ENCODE measurements at regions not wholly inside any gene's neighbourhood (a gene's known extent, or its start where the extent isn't known, plus 50 kb on each side); places are given as distances from the start of the nearest gene placed in this dataset.

- no peak for TF ChIP-seq CSDC2 (CRISPR knock-in tag; IDR thresholded peaks at IDR 0.05)
- TF ChIP-seq CSRNP3 (CRISPR knock-in tag; IDR thresholded peaks at IDR 0.05): no peak
- no peak for TF ChIP-seq ZC3H10 (CRISPR knock-in tag; IDR thresholded peaks at IDR 0.05)
- TF ChIP-seq TSHZ2 (CRISPR knock-in tag; IDR thresholded peaks at IDR 0.05): no peak
- no peak for TF ChIP-seq ARNTL (CRISPR knock-in tag; IDR thresholded peaks at IDR 0.05; ENCODE audit: borderline replicate concordance, low read depth)
- TF ChIP-seq ISL1 (CRISPR knock-in tag; IDR thresholded peaks at IDR 0.05): no peak
- no peak for TF ChIP-seq ZNF8 (CRISPR knock-in tag; IDR thresholded peaks at IDR 0.05)
- TF ChIP-seq GLIS3 (CRISPR knock-in tag; IDR thresholded peaks at IDR 0.05): no peak
- no peak for ATAC-seq
These were observed 94.2 kb upstream of the COL5A1 start for GRCh38 chr9:134547161-134548100.

- TF ChIP-seq CSRNP3 (CRISPR knock-in tag; IDR thresholded peaks at IDR 0.05) (no peak), GLIS3 (CRISPR knock-in tag; IDR thresholded peaks at IDR 0.05) (no peak), BACH2 (CRISPR knock-in tag; IDR thresholded peaks at IDR 0.05; ENCODE audit: borderline replicate concordance) (no peak), TSHZ2 (CRISPR knock-in tag; IDR thresholded peaks at IDR 0.05) (no peak), CSDC2 (CRISPR knock-in tag; IDR thresholded peaks at IDR 0.05) (no peak), TOX (CRISPR knock-in tag; IDR thresholded peaks at IDR 0.05; ENCODE audit: borderline replicate concordance) (no peak), PPARA (CRISPR knock-in tag; IDR thresholded peaks at IDR 0.05; ENCODE audit: borderline replicate concordance) (no peak), SNAI2 (CRISPR knock-in tag; IDR thresholded peaks at IDR 0.05) (no peak), OSR1 (CRISPR knock-in tag; IDR thresholded peaks at IDR 0.05) (no peak), TCF4 (CRISPR knock-in tag; IDR thresholded peaks at IDR 0.05; ENCODE audit: borderline replicate concordance) (no peak), ZC3H10 (CRISPR knock-in tag; IDR thresholded peaks at IDR 0.05) (no peak), ISL1 (CRISPR knock-in tag; IDR thresholded peaks at IDR 0.05) (no peak), ZFP30 (CRISPR knock-in tag; IDR thresholded peaks at IDR 0.05) (no peak)
- TF ChIP-seq, protein P1, sequence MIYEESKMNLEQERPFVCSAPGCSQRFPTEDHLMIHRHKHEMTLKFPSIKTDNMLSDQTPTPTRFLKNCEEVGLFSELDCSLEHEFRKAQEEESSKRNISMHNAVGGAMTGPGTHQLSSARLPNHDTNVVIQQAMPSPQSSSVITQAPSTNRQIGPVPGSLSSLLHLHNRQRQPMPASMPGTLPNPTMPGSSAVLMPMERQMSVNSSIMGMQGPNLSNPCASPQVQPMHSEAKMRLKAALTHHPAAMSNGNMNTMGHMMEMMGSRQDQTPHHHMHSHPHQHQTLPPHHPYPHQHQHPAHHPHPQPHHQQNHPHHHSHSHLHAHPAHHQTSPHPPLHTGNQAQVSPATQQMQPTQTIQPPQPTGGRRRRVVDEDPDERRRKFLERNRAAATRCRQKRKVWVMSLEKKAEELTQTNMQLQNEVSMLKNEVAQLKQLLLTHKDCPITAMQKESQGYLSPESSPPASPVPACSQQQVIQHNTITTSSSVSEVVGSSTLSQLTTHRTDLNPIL (CRISPR knock-in tag; IDR thresholded peaks at IDR 0.05; ENCODE audit: low read depth): no peak
- TF ChIP-seq, protein P2, sequence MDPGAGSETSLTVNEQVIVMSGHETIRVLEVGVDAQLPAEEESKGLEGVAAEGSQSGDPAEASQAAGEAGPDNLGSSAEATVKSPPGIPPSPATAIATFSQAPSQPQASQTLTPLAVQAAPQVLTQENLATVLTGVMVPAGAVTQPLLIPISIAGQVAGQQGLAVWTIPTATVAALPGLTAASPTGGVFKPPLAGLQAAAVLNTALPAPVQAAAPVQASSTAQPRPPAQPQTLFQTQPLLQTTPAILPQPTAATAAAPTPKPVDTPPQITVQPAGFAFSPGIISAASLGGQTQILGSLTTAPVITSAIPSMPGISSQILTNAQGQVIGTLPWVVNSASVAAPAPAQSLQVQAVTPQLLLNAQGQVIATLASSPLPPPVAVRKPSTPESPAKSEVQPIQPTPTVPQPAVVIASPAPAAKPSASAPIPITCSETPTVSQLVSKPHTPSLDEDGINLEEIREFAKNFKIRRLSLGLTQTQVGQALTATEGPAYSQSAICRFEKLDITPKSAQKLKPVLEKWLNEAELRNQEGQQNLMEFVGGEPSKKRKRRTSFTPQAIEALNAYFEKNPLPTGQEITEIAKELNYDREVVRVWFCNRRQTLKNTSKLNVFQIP (CRISPR knock-in tag; IDR thresholded peaks at IDR 0.05; ENCODE audit: borderline replicate concordance, low read depth): no peak
- no peak for ATAC-seq
These were observed 93.4 kb upstream of the COL5A1 start for GRCh38 chr9:134548185-134548584.

Data from SK-N-SH treated with all-trans-retinoic acid at 6 μM for 48 hours (cell line).